PC-9 (cell line): ENCODE measurements at regions not wholly inside any gene's neighbourhood (a gene's known extent, or its start where the extent isn't known, plus 50 kb on each side); places are given as distances from the start of the nearest gene placed in this dataset.

ENCODE experiments used
- EZH2 ChIP-seq: fragments of 200-600 bp; sonication (generic); IDR thresholded peaks from 2 replicates; pipeline ENCODE4 v1.8.0; 2017; ENCODE audit warnings: antibody characterized with exemption, low read depth
- TF ChIP-seq, protein P1 (sequence below): fragments of 200-600 bp; sonication (generic); conservative IDR thresholded peaks from 2 replicates; pipeline ENCODE4 v1.6.1; 2017; ENCODE audit warnings: mixed run types, antibody characterized with exemption, mild to moderate bottlenecking, moderate library complexity

DNA sequence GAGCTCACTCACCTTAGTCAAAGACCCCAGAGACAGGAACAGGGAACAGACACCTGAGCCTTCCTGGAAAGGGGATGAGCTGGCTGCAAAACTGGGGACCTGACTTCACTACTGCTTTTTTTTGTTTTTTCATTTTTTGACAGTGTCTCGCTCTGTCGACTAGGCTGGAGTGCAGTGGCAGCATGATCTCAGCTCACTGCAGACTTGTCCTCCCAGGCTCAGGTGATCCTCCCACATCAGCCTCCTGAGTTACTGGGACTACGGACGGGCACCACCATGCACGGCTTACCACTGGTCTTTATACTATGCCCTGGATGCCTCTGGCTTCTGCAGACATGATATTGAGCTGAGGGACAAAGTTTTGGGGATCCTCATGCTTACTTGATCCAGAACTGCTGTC is 184.1 kb downstream of the INSIG2 start:
- TF ChIP-seq, protein P1, sequence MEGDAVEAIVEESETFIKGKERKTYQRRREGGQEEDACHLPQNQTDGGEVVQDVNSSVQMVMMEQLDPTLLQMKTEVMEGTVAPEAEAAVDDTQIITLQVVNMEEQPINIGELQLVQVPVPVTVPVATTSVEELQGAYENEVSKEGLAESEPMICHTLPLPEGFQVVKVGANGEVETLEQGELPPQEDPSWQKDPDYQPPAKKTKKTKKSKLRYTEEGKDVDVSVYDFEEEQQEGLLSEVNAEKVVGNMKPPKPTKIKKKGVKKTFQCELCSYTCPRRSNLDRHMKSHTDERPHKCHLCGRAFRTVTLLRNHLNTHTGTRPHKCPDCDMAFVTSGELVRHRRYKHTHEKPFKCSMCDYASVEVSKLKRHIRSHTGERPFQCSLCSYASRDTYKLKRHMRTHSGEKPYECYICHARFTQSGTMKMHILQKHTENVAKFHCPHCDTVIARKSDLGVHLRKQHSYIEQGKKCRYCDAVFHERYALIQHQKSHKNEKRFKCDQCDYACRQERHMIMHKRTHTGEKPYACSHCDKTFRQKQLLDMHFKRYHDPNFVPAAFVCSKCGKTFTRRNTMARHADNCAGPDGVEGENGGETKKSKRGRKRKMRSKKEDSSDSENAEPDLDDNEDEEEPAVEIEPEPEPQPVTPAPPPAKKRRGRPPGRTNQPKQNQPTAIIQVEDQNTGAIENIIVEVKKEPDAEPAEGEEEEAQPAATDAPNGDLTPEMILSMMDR, result no peak
- no peak for TF ChIP-seq EZH2
